ENCODE measurements at regions not wholly inside any gene's neighbourhood (a gene's known extent, or its start where the extent isn't known, plus 50 kb on each side); places are given as distances from the start of the nearest gene placed in this dataset.

DNA sequence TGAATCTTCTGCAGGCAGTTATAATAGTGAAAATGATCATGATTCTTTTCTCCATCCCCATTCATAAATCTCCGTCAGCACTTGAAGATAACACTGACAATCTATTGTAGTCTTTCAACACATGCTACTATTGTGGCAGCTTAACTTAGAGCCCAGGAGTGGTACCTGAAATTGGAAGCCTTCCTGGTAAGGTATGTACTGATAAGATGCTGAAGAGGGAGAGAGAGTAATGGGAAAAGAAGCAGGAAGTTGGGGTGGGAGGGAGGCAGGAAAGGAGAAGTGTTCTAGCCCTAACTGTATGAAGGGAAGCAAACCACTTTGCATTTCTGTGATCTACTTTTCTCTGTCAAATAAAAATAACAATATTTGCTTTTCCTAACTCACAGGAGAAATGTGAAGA, 197.4 kb upstream of the RORA start:
- intact Hi-C loops (cut with DNase I): no loop called here
- DNase-seq: no peak
- 11% methylated on average over 1 of the region's 1 CpG for WGBS
- Histone ChIP-seq H3K4me3 (ENCODE audit: low read length) (no peak overlapping the region), H3K4me1 (ENCODE audit: control insufficient read depth, insufficient read depth, low read length) (peaks cover 1% of the 10 kb centered on the region), H3K27ac (ENCODE audit: low read length) (no peak overlapping the region), H3K9me3 (ENCODE audit: control insufficient read depth, low read length) (no peaks in the 10 kb centered on the region), H3K27me3 (ENCODE audit: control insufficient read depth, insufficient read depth) (no peaks in the 10 kb centered on the region)
- no peak for ATAC-seq

- 44% methylated on average over 1 of the region's 1 CpG for WGBS
- H3K4me1 ChIP-seq (ENCODE audit: control insufficient read depth, insufficient read depth, low read length): peaks cover 1% of the 10 kb centered on the region
- no peak for DNase-seq
- intact Hi-C loops (cut with DNase I): no loop called here
- H3K4me3 ChIP-seq (ENCODE audit: low read length): no peak overlapping the region
- no peak overlapping the region for H3K27ac ChIP-seq (ENCODE audit: low read length)
- ATAC-seq: no peak
- no peaks in the 10 kb centered on the region for H3K27me3 ChIP-seq (ENCODE audit: control insufficient read depth, insufficient read depth)
- no peaks in the 10 kb centered on the region for H3K9me3 ChIP-seq (ENCODE audit: control insufficient read depth, low read length)
Measured at GRCh38 chr15:61425934-61426333, 196.8 kb upstream of the RORA start.

DNA sequence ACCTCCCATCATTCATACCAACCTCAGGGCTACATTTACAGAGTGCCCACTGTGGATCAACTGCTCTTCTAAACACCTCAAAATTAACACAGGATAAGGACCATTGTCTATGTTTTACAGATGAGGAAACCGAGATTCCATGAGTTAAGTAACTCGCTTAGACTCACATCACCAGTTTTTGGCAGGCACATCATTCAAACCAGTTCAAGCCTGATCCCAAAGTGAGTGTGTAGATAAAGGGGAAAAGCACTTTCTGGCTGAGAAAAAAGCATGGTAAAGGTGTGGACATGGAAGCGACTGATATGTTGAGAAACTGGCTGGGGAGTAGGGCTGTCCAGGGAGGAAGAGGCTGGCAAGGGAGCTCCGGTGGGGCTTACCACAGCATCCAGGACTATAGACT, 193.7 kb upstream of the RORA start:
- ATAC-seq (no peak), DNase-seq (no peak)
- WGBS: 76% methylated on average over 4 of the region's 4 CpGs
- Histone ChIP-seq H3K27ac (ENCODE audit: low read length) (no peak overlapping the region), H3K4me3 (ENCODE audit: low read length) (no peak overlapping the region), H3K4me1 (ENCODE audit: control insufficient read depth, insufficient read depth, low read length) (peaks cover 1% of the 10 kb centered on the region), H3K27me3 (ENCODE audit: control insufficient read depth, insufficient read depth) (no peaks in the 10 kb centered on the region), H3K9me3 (ENCODE audit: control insufficient read depth, low read length) (no peaks in the 10 kb centered on the region)
- intact Hi-C loops (cut with DNase I): no loop called here

DNA sequence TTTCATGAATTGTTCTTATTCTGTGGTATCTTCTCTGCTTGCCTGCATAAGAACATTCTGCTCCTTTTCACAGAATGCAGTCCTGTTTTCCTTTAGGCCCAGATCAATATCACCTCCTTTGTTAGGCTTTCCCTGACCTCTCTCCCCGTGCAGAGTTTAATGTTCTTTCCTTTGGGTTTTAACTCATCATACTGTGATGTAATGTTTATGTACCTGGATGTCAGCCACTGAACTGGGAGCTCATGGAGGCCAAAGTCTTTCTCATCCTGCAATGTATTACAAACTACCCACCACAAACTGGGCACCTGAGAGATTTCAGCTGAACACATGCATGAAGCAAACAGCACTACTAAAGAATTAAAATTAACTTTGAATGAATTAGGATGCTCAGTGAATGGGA, 192.8 kb upstream of the RORA start:
- Histone ChIP-seq H3K27ac (ENCODE audit: low read length) (no peak overlapping the region), H3K27me3 (ENCODE audit: control insufficient read depth, insufficient read depth) (no peaks in the 10 kb centered on the region), H3K4me1 (ENCODE audit: control insufficient read depth, insufficient read depth, low read length) (peaks cover 1% of the 10 kb centered on the region), H3K4me3 (ENCODE audit: low read length) (no peak overlapping the region), H3K9me3 (ENCODE audit: control insufficient read depth, low read length) (no peaks in the 10 kb centered on the region)
- WGBS: 29% methylated on average over 1 of the region's 1 CpG
- ATAC-seq: no peak
- no peak for DNase-seq
- intact Hi-C loops (cut with DNase I): no loop called here

GRCh38 chr15:61421470-61421869, 192.4 kb upstream of the RORA start:
- Histone ChIP-seq H3K27me3 (ENCODE audit: control insufficient read depth, insufficient read depth) (no peaks in the 10 kb centered on the region), H3K4me3 (ENCODE audit: low read length) (no peak overlapping the region), H3K27ac (ENCODE audit: low read length) (no peak overlapping the region), H3K4me1 (ENCODE audit: control insufficient read depth, insufficient read depth, low read length) (peaks cover under 1% of the 10 kb centered on the region), H3K9me3 (ENCODE audit: control insufficient read depth, low read length) (no peaks in the 10 kb centered on the region)
- DNase-seq (no peak), ATAC-seq (no peak)
- intact Hi-C loops (cut with DNase I): no loop called here
- WGBS: 83% methylated on average over 2 of the region's 2 CpGs

GRCh38 chr15:61420546-61420945, 191.4 kb upstream of the RORA start:
- Histone ChIP-seq H3K27ac (ENCODE audit: low read length) (no peak overlapping the region), H3K4me3 (ENCODE audit: low read length) (no peak overlapping the region), H3K27me3 (ENCODE audit: control insufficient read depth, insufficient read depth) (no peaks in the 10 kb centered on the region), H3K9me3 (ENCODE audit: control insufficient read depth, low read length) (no peaks in the 10 kb centered on the region), H3K4me1 (ENCODE audit: control insufficient read depth, insufficient read depth, low read length) (no peaks in the 10 kb centered on the region)
- DNase-seq (no peak), ATAC-seq (no peak)
- intact Hi-C loops (cut with DNase I): no loop called here

DNA sequence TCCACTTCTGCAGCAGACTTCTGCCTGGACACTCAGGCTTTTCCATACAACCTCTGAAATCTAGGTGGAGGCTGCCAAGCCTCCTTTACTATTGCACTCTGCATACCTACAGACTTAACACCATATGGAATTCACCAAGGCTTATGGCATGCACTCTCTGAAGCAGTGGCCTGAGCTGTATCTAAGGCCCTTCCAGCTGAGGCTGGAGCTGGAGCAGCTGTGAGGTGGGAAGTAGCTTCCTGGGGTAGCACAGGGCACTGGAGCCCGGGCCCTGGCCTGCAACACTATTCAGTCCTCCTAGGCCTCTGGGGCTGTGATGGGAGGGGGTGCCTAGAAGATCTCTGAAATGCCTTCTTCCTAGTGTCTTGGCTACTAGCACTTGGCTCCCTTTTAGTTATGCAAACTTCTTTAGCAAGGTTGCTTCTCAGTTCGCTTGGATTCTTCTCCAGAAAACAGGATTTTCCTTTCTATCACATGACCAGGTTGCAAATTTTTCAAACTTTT, 186.6 kb upstream of the RORA start:
- Histone ChIP-seq H3K9me3 (ENCODE audit: control insufficient read depth, low read length) (no peaks in the 10 kb centered on the region), H3K4me3 (ENCODE audit: low read length) (no peak overlapping the region), H3K27ac (ENCODE audit: low read length) (no peak overlapping the region), H3K4me1 (ENCODE audit: control insufficient read depth, insufficient read depth, low read length) (no peaks in the 10 kb centered on the region), H3K27me3 (ENCODE audit: control insufficient read depth, insufficient read depth) (no peaks in the 10 kb centered on the region)
- 75% methylated on average over 2 of the region's 2 CpGs for WGBS
- intact Hi-C loops (cut with DNase I): no loop called here
- ATAC-seq (no peak), DNase-seq (no peak)

- DNase-seq: no peak
- ATAC-seq: no peak
- 43% methylated on average over 3 of the region's 3 CpGs for WGBS
Measured at GRCh38 chr15:61411902-61412510, 182.9 kb upstream of the RORA start.

DNA sequence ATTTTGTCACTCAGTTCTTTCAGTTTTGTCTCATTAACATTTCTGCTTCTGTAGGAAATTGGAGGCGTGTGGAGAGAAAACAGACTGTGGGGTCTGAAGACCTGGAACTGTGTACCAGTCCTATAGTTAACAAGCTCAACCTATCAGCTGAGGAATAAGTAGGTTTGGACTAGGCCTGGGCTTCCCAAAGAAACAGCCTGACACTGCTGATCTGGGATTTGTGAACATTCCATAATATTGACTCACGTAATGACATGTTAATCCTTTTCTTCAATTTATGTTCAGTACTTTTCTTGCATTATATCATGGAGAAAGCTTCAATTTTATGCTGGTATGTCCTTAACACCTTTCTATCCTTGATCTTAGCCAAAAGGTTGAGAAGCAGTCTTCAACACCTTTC, 181.6 kb upstream of the RORA start:
- ATAC-seq: no peak
- H3K9me3 ChIP-seq (ENCODE audit: control insufficient read depth, low read length): no peaks in the 10 kb centered on the region

More at GRCh38 chr15:61411902-61412510, 182.9 kb upstream of the RORA start:
- Histone ChIP-seq H3K4me1 (ENCODE audit: control insufficient read depth, insufficient read depth, low read length) (no peaks in the 10 kb centered on the region), H3K27ac (ENCODE audit: low read length) (no peak overlapping the region), H3K9me3 (ENCODE audit: control insufficient read depth, low read length) (no peaks in the 10 kb centered on the region), H3K4me3 (ENCODE audit: low read length) (no peak overlapping the region), H3K27me3 (ENCODE audit: control insufficient read depth, insufficient read depth) (no peaks in the 10 kb centered on the region)
- intact Hi-C loops (cut with DNase I): no loop called here

DNA sequence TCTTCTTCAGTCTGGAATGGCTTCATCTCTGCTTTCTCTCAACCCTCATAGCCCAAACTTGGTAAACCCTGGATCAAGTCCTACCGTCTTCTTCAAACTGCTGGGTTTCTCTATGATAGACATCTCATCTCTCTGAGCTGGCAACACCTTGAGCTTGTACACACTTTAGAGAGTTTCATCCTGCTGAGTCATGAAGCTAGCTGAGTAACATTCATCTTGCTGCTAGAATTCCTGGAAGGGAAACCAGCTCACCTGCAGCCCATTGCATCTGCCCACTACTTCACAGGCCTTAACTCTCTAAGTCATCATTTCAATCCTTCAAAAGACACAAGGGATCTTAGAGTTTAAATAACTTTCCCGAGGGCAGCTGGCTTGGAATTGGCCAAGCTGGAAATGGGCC, 175.5 kb upstream of the RORA start:
- DNase-seq: no peak
- H3K9me3 ChIP-seq (ENCODE audit: control insufficient read depth, low read length): no peaks in the 10 kb centered on the region
- no peaks in the 10 kb centered on the region for H3K4me1 ChIP-seq (ENCODE audit: control insufficient read depth, insufficient read depth, low read length)
- no peaks in the 10 kb centered on the region for H3K27me3 ChIP-seq (ENCODE audit: control insufficient read depth, insufficient read depth)
- WGBS: 90% methylated on average over 2 of the region's 2 CpGs
- H3K27ac ChIP-seq (ENCODE audit: low read length): no peak overlapping the region
- ATAC-seq: no peak
- H3K4me3 ChIP-seq (ENCODE audit: low read length): no peak overlapping the region
- intact Hi-C loops (cut with DNase I): no loop called here

More for the DNA sequence above, 181.6 kb upstream of the RORA start:
- no peak for DNase-seq
- Histone ChIP-seq H3K27me3 (ENCODE audit: control insufficient read depth, insufficient read depth) (no peaks in the 10 kb centered on the region), H3K27ac (ENCODE audit: low read length) (no peak overlapping the region), H3K4me3 (ENCODE audit: low read length) (no peak overlapping the region), H3K4me1 (ENCODE audit: control insufficient read depth, insufficient read depth, low read length) (no peaks in the 10 kb centered on the region)
- intact Hi-C loops (cut with DNase I): no loop called here
- WGBS: 91% methylated on average over 2 of the region's 2 CpGs

DNA sequence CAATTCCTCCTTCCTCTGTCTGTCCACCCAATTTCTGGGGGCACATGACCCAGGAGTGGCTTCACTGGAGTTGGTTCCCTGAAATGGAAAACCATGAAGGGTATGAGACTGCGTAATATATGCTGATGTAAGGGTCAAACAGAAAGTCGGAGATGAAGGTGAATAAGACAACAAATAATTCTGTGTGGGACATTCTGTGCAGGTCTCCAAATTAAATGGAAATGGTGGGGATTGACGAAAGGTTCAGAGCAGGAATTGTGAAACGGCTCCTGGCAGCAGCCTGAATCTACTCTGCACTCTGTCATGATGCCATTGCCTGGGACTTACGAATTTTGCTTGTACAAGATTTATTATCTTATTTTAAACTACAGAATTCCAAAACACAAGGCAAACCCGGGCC, 174.8 kb upstream of the RORA start:
- Histone ChIP-seq H3K4me3 (ENCODE audit: low read length) (no peak overlapping the region), H3K9me3 (ENCODE audit: control insufficient read depth, low read length) (no peaks in the 10 kb centered on the region), H3K27me3 (ENCODE audit: control insufficient read depth, insufficient read depth) (no peaks in the 10 kb centered on the region), H3K4me1 (ENCODE audit: control insufficient read depth, insufficient read depth, low read length) (no peaks in the 10 kb centered on the region), H3K27ac (ENCODE audit: low read length) (no peak overlapping the region)
- 80% methylated on average over 6 of the region's 6 CpGs for WGBS
- intact Hi-C loops (cut with DNase I): no loop called here
- no peak for ATAC-seq
- DNase-seq: no peak

Data from right cardiac atrium (tissue), 5 donors.